Neuron (in vitro differentiated cells): ENCODE measurements at regions not wholly inside any gene's neighbourhood (a gene's known extent, or its start where the extent isn't known, plus 50 kb on each side); places are given as distances from the start of the nearest gene placed in this dataset.

Experiments
- H2AFZ ChIP-seq: one replicate; pipeline ENCODE4 v1.6.1; 2013; ENCODE audit warnings: low read depth, mild to moderate bottlenecking, inconsistent platforms, low read length, moderate library complexity
- H3K27me3 ChIP-seq: one replicate; pipeline ENCODE4 v1.6.1; 2013; ENCODE audit warnings: low read length; ENCODE audit not compliant: insufficient read depth
- H3K36me3 ChIP-seq: one replicate; pipeline ENCODE4 v1.6.1; 2013; ENCODE audit warnings: low read length; ENCODE audit not compliant: insufficient read depth
- H3K4me1 ChIP-seq: one replicate; pipeline ENCODE4 v1.6.1; 2013; ENCODE audit warnings: low read length; ENCODE audit not compliant: insufficient read depth
- H3K4me3 ChIP-seq: 2 replicates; pipeline ENCODE4 v1.5.1; 2013; ENCODE audit warnings: mild to moderate bottlenecking, low read length, moderate library complexity
- H3K9me3 ChIP-seq: one replicate; pipeline ENCODE4 v1.6.1; 2013; ENCODE audit warnings: low read length

- no peaks in the 10 kb centered on the region for H3K36me3 ChIP-seq
- H3K4me1 ChIP-seq: no peaks in the 10 kb centered on the region
- H3K9me3 ChIP-seq: peaks cover 5% of the 10 kb centered on the region
- no peak overlapping the region for H2AFZ ChIP-seq
- peaks cover 5% of the 10 kb centered on the region for H3K27me3 ChIP-seq
- H3K4me3 ChIP-seq: no peak overlapping the region
Observed at GRCh38 chr16:86426063-86426642, 84.2 kb upstream of the FOXF1 start.

GRCh38 chr16:86427433-86427851 is 82.9 kb upstream of the FOXF1 start:
- no peak overlapping the region for H2AFZ ChIP-seq
- peaks cover 8% of the 10 kb centered on the region for H3K27me3 ChIP-seq

GRCh38 chr16:86428729-86429517 is 81.4 kb upstream of the FOXF1 start:
- H3K4me3 ChIP-seq: no peak overlapping the region
- H3K27me3 ChIP-seq: peaks cover 15% of the 10 kb centered on the region
- no peaks in the 10 kb centered on the region for H3K9me3 ChIP-seq
- no peaks in the 10 kb centered on the region for H3K36me3 ChIP-seq
- no peaks in the 10 kb centered on the region for H3K4me1 ChIP-seq
- no peak overlapping the region for H2AFZ ChIP-seq

More at GRCh38 chr16:86427433-86427851, 82.9 kb upstream of the FOXF1 start:
- Histone ChIP-seq H3K4me3 (no peak overlapping the region), H3K4me1 (no peaks in the 10 kb centered on the region), H3K36me3 (no peaks in the 10 kb centered on the region), H3K9me3 (peaks cover under 1% of the 10 kb centered on the region)

GRCh38 chr16:86429663-86430062 is 80.7 kb upstream of the FOXF1 start:
- Histone ChIP-seq H3K4me3 (no peak overlapping the region), H3K4me1 (no peaks in the 10 kb centered on the region), H2AFZ (no peak overlapping the region), H3K36me3 (no peaks in the 10 kb centered on the region), H3K9me3 (no peaks in the 10 kb centered on the region), H3K27me3 (peaks cover 15% of the 10 kb centered on the region)

GRCh38 chr16:86430814-86431213 is 79.5 kb upstream of the FOXF1 start:
- Histone ChIP-seq H3K36me3 (no peaks in the 10 kb centered on the region), H3K9me3 (no peaks in the 10 kb centered on the region)

GRCh38 chr16:86431540-86431939 is 78.8 kb upstream of the FOXF1 start:
- Histone ChIP-seq H3K4me3 (no peak overlapping the region), H3K4me1 (no peaks in the 10 kb centered on the region), H3K27me3 (peaks cover 12% of the 10 kb centered on the region), H3K9me3 (no peaks in the 10 kb centered on the region), H3K36me3 (no peaks in the 10 kb centered on the region), H2AFZ (no peak overlapping the region)

More at GRCh38 chr16:86430814-86431213, 79.5 kb upstream of the FOXF1 start:
- Histone ChIP-seq H3K4me1 (no peaks in the 10 kb centered on the region), H3K27me3 (peaks cover 12% of the 10 kb centered on the region), H2AFZ (no peak overlapping the region), H3K4me3 (no peak overlapping the region)

- Histone ChIP-seq H3K4me3 (no peak overlapping the region), H3K4me1 (no peaks in the 10 kb centered on the region), H3K36me3 (no peaks in the 10 kb centered on the region), H3K27me3 (peaks cover 12% of the 10 kb centered on the region), H3K9me3 (no peaks in the 10 kb centered on the region), H2AFZ (no peak overlapping the region)
Observed at GRCh38 chr16:86432048-86432447, 78.3 kb upstream of the FOXF1 start.

- Histone ChIP-seq H3K4me3 (no peak overlapping the region), H3K27me3 (peaks cover 10% of the 10 kb centered on the region), H3K36me3 (no peaks in the 10 kb centered on the region), H2AFZ (no peak overlapping the region), H3K9me3 (no peaks in the 10 kb centered on the region), H3K4me1 (no peaks in the 10 kb centered on the region)
Observed at GRCh38 chr16:86432691-86433090, 77.6 kb upstream of the FOXF1 start.

GRCh38 chr16:86436466-86437185 is 73.7 kb upstream of the FOXF1 start:
- H2AFZ ChIP-seq: no peak overlapping the region
- H3K4me3 ChIP-seq: no peak overlapping the region
- no peaks in the 10 kb centered on the region for H3K36me3 ChIP-seq
- no peaks in the 10 kb centered on the region for H3K4me1 ChIP-seq
- no peaks in the 10 kb centered on the region for H3K9me3 ChIP-seq
- peaks cover 13% of the 10 kb centered on the region for H3K27me3 ChIP-seq

- Histone ChIP-seq H3K36me3 (no peaks in the 10 kb centered on the region), H3K9me3 (no peaks in the 10 kb centered on the region), H3K4me1 (no peaks in the 10 kb centered on the region), H3K27me3 (peaks cover 20% of the 10 kb centered on the region), H3K4me3 (no peak overlapping the region), H2AFZ (no peak overlapping the region)
Observed at GRCh38 chr16:86437348-86437747, 73.0 kb upstream of the FOXF1 start.

GRCh38 chr16:86442703-86443102 is 67.6 kb upstream of the FOXF1 start:
- Histone ChIP-seq H2AFZ (no peak overlapping the region), H3K4me1 (no peaks in the 10 kb centered on the region), H3K4me3 (no peak overlapping the region), H3K9me3 (no peaks in the 10 kb centered on the region), H3K27me3 (peaks cover 22% of the 10 kb centered on the region), H3K36me3 (no peaks in the 10 kb centered on the region)

GRCh38 chr16:86443508-86444147 is 66.7 kb upstream of the FOXF1 start:
- H3K9me3 ChIP-seq: no peaks in the 10 kb centered on the region
- no peaks in the 10 kb centered on the region for H3K36me3 ChIP-seq
- peaks cover 19% of the 10 kb centered on the region for H3K27me3 ChIP-seq
- H3K4me3 ChIP-seq: no peak overlapping the region
- no peaks in the 10 kb centered on the region for H3K4me1 ChIP-seq
- no peak overlapping the region for H2AFZ ChIP-seq

- H3K9me3 ChIP-seq: no peaks in the 10 kb centered on the region
- peaks cover 23% of the 10 kb centered on the region for H3K27me3 ChIP-seq
- no peak overlapping the region for H3K4me3 ChIP-seq
- no peaks in the 10 kb centered on the region for H3K4me1 ChIP-seq
- H3K36me3 ChIP-seq: no peaks in the 10 kb centered on the region
- H2AFZ ChIP-seq: no peak overlapping the region
Observed at GRCh38 chr16:86444261-86444660, 66.1 kb upstream of the FOXF1 start.
